Panc1 (cell line): ENCODE measurements at regions not wholly inside any gene's neighbourhood (a gene's known extent, or its start where the extent isn't known, plus 50 kb on each side); places are given as distances from the start of the nearest gene placed in this dataset.

Experiments used
- ATAC-seq: fragments of 200-7000 bp; cut with Tn5 transposase; 2 replicates; pipeline ENCODE4 v1.9.1; 2020; ENCODE audit warnings: mild to moderate bottlenecking, moderate library complexity
- BruUV-seq: library from RNA; stranded (reverse); fragments of 400-500 nt; replicated peaks from 2 replicates; lab custom pipeline; 2021; lab: Mats Ljungman, UMichigan
- CTCF ChIA-PET: fragments of 300-600 bp; sonication (Branson Sonifier 250); formaldehyde crosslinking; loops from one replicate; lab custom pipeline; 2022; ENCODE audit warnings: antibody characterized with exemption; lab: Charles Lee
- POLR2A ChIA-PET: fragments of 300-600 bp; sonication (Branson Sonifier 250); formaldehyde crosslinking; loops from one replicate; lab custom pipeline; 2022; ENCODE audit warnings: antibody characterized with exemption; lab: Charles Lee
- DNase-seq: peaks from one replicate; pipeline ENCODE4 v3.0.0-alpha.2; 2010; ENCODE audit warnings: low read depth, low spot score
- H3K27ac ChIP-seq: 2 replicates; pipeline ENCODE4 v1.5.1; 2011; ENCODE audit warnings: mild to moderate bottlenecking, low read length, inconsistent platforms
- H3K27me3 ChIP-seq: fragments of 200-500 bp; sonication (Bioruptor generic); 2 replicates; pipeline ENCODE4 v1.6.0; 2014; ENCODE audit warnings: low read length, inconsistent platforms; ENCODE audit not compliant: control insufficient read depth, insufficient read depth
- H3K36me3 ChIP-seq: fragments of 200-500 bp; sonication (Bioruptor generic); 2 replicates; pipeline ENCODE4 v1.5.1; 2014; ENCODE audit warnings: inconsistent platforms, mild to moderate bottlenecking, low read length, moderate library complexity; ENCODE audit not compliant: control insufficient read depth, insufficient read depth
- H3K4me1 ChIP-seq: 2 replicates; pipeline ENCODE4 v1.5.1; 2011; ENCODE audit warnings: inconsistent platforms, mild to moderate bottlenecking, low read length, moderate library complexity; ENCODE audit not compliant: control insufficient read depth, insufficient read depth
- H3K4me3 ChIP-seq, 2 experiments: 2 replicates each; pipeline ENCODE4 v1.5.1; 2011 to 2012; ENCODE audit warnings: low read depth in 2 of 2, low read length in 2 of 2, mild to moderate bottlenecking in 2 of 2, inconsistent platforms in 1 of 2, moderate library complexity in 1 of 2
- H3K9me3 ChIP-seq: fragments of 200-500 bp; sonication (Bioruptor generic); 2 replicates; pipeline ENCODE4 v1.5.1; 2014; ENCODE audit warnings: low read depth, mild to moderate bottlenecking, inconsistent platforms, low read length, moderate library complexity; ENCODE audit not compliant: control insufficient read depth, insufficient read depth
- POLR2AphosphoS5 ChIP-seq: IDR thresholded peaks from 2 replicates; pipeline ENCODE4 v1.6.1; 2012; ENCODE audit warnings: mild to moderate bottlenecking, low read depth, low read length, moderate library complexity
- SIN3A ChIP-seq: IDR thresholded peaks from 2 replicates; pipeline ENCODE4 v1.6.1; 2012; ENCODE audit warnings: low read depth, mild to moderate bottlenecking, low read length, moderate library complexity, borderline replicate concordance; ENCODE audit not compliant: insufficient read depth
- TCF7L2 ChIP-seq: IDR thresholded peaks from 2 replicates; pipeline ENCODE4 v1.6.1; 2011; ENCODE audit warnings: mild to moderate bottlenecking, low read depth, low read length, inconsistent platforms
- in situ Hi-C: cut with HindIII; loops from 2 replicates; pipeline ENCODE4 v1.10.0; 2016; ENCODE audit warnings: low sequenced_read_pairs, low pct_unique_long_range_greater_than_20kb
- intact Hi-C: fragments of 100-400 bp; cut with micrococcal nuclease; formaldehyde crosslinking; loops from one replicate; pipeline ENCODE4 v1.10.0; 2022; ENCODE audit not compliant: unreplicated experiment
- TF ChIP-seq, protein P1 (sequence below), 2 experiments: IDR thresholded peaks; 2 replicates each; pipeline ENCODE4 v1.6.1; 2011 to 2012; ENCODE audit warnings: low read depth in 2 of 2, control low read depth in 1 of 2, low read length in 1 of 2, mild to moderate bottlenecking in 1 of 2, moderate library complexity in 1 of 2; ENCODE audit not compliant: insufficient read depth in 1 of 2
- TF ChIP-seq, protein P2 (sequence below): fragments of 450-650 bp; IDR thresholded peaks from 2 replicates; pipeline ENCODE4 v1.5.1; 2017; ENCODE audit warnings: mild to moderate bottlenecking

DNA sequence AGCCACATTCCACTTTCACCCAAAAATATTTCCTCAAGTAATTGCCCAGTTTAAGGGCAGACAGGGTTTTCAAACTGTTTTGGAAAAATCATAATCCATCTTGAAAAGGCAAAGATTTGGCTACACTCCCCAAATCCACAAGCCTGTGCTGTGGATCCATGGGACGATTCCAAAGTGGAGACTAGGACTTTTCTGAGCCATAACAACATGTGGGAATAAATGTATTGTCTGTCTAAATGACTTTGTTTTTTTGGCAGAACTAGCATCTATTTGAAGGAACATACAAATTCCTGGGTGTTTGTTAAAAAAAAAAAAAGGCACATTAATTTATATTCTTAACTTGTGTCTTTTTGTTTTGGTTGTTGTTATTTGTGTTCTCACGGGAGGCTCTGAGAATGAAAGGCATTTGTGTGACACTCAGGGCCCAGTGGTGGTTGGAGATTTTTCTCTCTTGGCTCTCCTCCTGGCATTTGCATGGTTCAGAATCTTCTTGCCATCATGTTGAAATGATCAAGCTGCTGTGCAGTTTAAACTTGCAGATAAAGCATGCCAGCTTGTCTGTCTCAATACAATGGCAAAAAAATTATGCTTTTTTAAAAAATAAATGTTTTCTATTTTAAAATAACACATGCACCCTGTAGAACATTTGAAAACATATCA is 277.4 kb downstream of the EN1 start:
- CTCF ChIA-PET = no interaction called here
- intact Hi-C loops (no loop called here), in situ Hi-C loops (no loop called here)
- Histone ChIP-seq H3K9me3 (no peaks in the 10 kb centered on the region), H3K4me3 (no peak overlapping the region), H3K4me1 (no peaks in the 10 kb centered on the region), H3K27me3 (peaks cover 3% of the 10 kb centered on the region; the same call in 1 of the 2 replicates), H3K36me3 (no peaks in the 10 kb centered on the region), H3K27ac (no peak overlapping the region)
- TF ChIP-seq, protein P1, sequence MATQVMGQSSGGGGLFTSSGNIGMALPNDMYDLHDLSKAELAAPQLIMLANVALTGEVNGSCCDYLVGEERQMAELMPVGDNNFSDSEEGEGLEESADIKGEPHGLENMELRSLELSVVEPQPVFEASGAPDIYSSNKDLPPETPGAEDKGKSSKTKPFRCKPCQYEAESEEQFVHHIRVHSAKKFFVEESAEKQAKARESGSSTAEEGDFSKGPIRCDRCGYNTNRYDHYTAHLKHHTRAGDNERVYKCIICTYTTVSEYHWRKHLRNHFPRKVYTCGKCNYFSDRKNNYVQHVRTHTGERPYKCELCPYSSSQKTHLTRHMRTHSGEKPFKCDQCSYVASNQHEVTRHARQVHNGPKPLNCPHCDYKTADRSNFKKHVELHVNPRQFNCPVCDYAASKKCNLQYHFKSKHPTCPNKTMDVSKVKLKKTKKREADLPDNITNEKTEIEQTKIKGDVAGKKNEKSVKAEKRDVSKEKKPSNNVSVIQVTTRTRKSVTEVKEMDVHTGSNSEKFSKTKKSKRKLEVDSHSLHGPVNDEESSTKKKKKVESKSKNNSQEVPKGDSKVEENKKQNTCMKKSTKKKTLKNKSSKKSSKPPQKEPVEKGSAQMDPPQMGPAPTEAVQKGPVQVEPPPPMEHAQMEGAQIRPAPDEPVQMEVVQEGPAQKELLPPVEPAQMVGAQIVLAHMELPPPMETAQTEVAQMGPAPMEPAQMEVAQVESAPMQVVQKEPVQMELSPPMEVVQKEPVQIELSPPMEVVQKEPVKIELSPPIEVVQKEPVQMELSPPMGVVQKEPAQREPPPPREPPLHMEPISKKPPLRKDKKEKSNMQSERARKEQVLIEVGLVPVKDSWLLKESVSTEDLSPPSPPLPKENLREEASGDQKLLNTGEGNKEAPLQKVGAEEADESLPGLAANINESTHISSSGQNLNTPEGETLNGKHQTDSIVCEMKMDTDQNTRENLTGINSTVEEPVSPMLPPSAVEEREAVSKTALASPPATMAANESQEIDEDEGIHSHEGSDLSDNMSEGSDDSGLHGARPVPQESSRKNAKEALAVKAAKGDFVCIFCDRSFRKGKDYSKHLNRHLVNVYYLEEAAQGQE (IDR thresholded peaks at IDR 0.05; ENCODE audit: insufficient read depth in 1 of 2, low read depth in 2 of 2, low read length in 1 of 2) = no peak
- TF ChIP-seq, protein P2, sequence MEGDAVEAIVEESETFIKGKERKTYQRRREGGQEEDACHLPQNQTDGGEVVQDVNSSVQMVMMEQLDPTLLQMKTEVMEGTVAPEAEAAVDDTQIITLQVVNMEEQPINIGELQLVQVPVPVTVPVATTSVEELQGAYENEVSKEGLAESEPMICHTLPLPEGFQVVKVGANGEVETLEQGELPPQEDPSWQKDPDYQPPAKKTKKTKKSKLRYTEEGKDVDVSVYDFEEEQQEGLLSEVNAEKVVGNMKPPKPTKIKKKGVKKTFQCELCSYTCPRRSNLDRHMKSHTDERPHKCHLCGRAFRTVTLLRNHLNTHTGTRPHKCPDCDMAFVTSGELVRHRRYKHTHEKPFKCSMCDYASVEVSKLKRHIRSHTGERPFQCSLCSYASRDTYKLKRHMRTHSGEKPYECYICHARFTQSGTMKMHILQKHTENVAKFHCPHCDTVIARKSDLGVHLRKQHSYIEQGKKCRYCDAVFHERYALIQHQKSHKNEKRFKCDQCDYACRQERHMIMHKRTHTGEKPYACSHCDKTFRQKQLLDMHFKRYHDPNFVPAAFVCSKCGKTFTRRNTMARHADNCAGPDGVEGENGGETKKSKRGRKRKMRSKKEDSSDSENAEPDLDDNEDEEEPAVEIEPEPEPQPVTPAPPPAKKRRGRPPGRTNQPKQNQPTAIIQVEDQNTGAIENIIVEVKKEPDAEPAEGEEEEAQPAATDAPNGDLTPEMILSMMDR = no peak
- TF ChIP-seq SIN3A (no peak), TCF7L2 (no peak), POLR2AphosphoS5 (no peak)
- BruUV-seq = no TSS peak
- POLR2A ChIA-PET = no interaction called here
- ATAC-seq (no peak), DNase-seq (no peak)

DNA sequence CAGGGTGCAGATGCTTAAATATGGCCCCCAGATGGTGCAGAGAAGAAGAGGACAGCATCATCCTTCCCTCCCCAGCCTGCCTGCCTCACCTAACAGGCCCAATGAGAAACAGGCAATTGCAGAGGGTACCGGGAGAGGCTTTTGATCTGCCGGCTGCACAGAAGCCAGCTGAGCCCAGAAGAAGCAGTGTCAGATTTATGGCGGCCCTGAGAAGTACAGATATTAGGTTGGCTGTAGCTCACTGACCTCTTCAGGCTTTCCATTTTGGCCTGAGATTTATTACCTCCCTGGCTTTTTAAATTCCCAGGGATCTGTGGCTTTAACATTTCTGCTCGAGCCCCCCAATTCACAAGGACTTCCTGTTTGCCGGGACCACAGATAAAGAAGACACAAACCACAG is 278.7 kb downstream of the EN1 start:
- in situ Hi-C loops (no loop called here), intact Hi-C loops (no loop called here)
- CTCF ChIA-PET = no interaction called here
- Histone ChIP-seq H3K27ac (no peak overlapping the region), H3K4me1 (no peaks in the 10 kb centered on the region), H3K27me3 (peaks cover 3% of the 10 kb centered on the region; the same call in 1 of the 2 replicates), H3K4me3 (no peak overlapping the region), H3K36me3 (no peaks in the 10 kb centered on the region), H3K9me3 (no peaks in the 10 kb centered on the region)
- TF ChIP-seq TCF7L2 (no peak), SIN3A (no peak), POLR2AphosphoS5 (no peak)
- TF ChIP-seq, protein P1 (IDR thresholded peaks at IDR 0.05; ENCODE audit: insufficient read depth in 1 of 2, low read depth in 2 of 2, low read length in 1 of 2) = no peak
- TF ChIP-seq, protein P2 = no peak
- ATAC-seq (no peak), DNase-seq (no peak)
- BruUV-seq = no TSS peak
- POLR2A ChIA-PET = no interaction called here
